OCI-LY7 (cell line): ENCODE measurements at regions not wholly inside any gene's neighbourhood (a gene's known extent, or its start where the extent isn't known, plus 50 kb on each side); places are given as distances from the start of the nearest gene placed in this dataset.

Source experiments
- BruUV-seq: library from RNA; stranded (reverse); fragments of 400-500 nt; replicated peaks from 2 replicates; lab custom pipeline; 2021; lab: Mats Ljungman, UMichigan
- CTCF ChIA-PET: fragments of 300-600 bp; sonication (Branson Sonifier 250); formaldehyde crosslinking; loops from one replicate; lab custom pipeline; 2022; ENCODE audit warnings: antibody characterized with exemption; ENCODE audit not compliant: unreplicated experiment; lab: Charles Lee
- POLR2A ChIA-PET: fragments of 300-600 bp; sonication (Branson Sonifier 250); formaldehyde crosslinking; loops from one replicate; lab custom pipeline; 2022; ENCODE audit warnings: antibody characterized with exemption; lab: Charles Lee
- DNase-seq: peaks from one replicate; pipeline ENCODE4 v3.0.0-alpha.2; 2015; ENCODE audit warnings: low spot score
- H2AFZ ChIP-seq: fragments of 200-600 bp; sonication (generic), shearing (Covaris generic); 2 replicates; pipeline ENCODE4 v1.6.1; 2014; ENCODE audit warnings: mild to moderate bottlenecking, antibody characterized with exemption, low read length, moderate library complexity
- H3K27ac ChIP-seq: fragments of 200-600 bp; sonication (generic); 2 replicates; pipeline ENCODE4 v1.5.1; 2014; ENCODE audit warnings: mixed run types, low read depth, mild to moderate bottlenecking, moderate library complexity, low read length, inconsistent platforms; ENCODE audit not compliant: poor library complexity, severe bottlenecking
- H3K36me3 ChIP-seq: fragments of 200-600 bp; sonication (generic); 2 replicates; pipeline ENCODE4 v1.6.1; 2014; ENCODE audit warnings: mild to moderate bottlenecking, antibody characterized with exemption, low read length, moderate library complexity, mixed read lengths; ENCODE audit not compliant: insufficient read depth
- H3K4me1 ChIP-seq: fragments of 200-600 bp; sonication (generic); 2 replicates; pipeline ENCODE4 v1.5.1; 2014; ENCODE audit warnings: mild to moderate bottlenecking, low read length; ENCODE audit not compliant: insufficient read depth, poor library complexity, severe bottlenecking
- H3K4me2 ChIP-seq: fragments of 200-600 bp; sonication (generic); 2 replicates; pipeline ENCODE4 v1.6.1; 2014; ENCODE audit warnings: mild to moderate bottlenecking, low read length
- H3K4me3 ChIP-seq: fragments of 200-600 bp; sonication (generic); 2 replicates; pipeline ENCODE4 v1.5.1; 2014; ENCODE audit warnings: mild to moderate bottlenecking, low read depth, low read length; ENCODE audit not compliant: poor library complexity, severe bottlenecking
- H3K79me2 ChIP-seq: fragments of 200-600 bp; sonication (generic); 2 replicates; pipeline ENCODE4 v1.6.1; 2016; ENCODE audit warnings: low read depth, mild to moderate bottlenecking, low read length, moderate library complexity, mixed read lengths; ENCODE audit not compliant: insufficient read depth
- H3K9me2 ChIP-seq: fragments of 200-600 bp; sonication (generic); 2 replicates; pipeline ENCODE4 v1.6.1; 2016; ENCODE audit warnings: mild to moderate bottlenecking, low read length, mixed read lengths; ENCODE audit not compliant: insufficient read depth
- H3K9me3 ChIP-seq: fragments of 200-600 bp; sonication (generic); 2 replicates; pipeline ENCODE4 v1.6.1; 2014; ENCODE audit warnings: mild to moderate bottlenecking, mixed run types, low read length, mixed read lengths
- H4K20me1 ChIP-seq: fragments of 200-600 bp; sonication (generic); 2 replicates; pipeline ENCODE4 v1.6.1; 2014; ENCODE audit warnings: mild to moderate bottlenecking, antibody characterized with exemption, low read length, moderate library complexity, mixed read lengths; ENCODE audit not compliant: insufficient read depth
- EZH2phosphoT487 ChIP-seq: fragments of 200-600 bp; sonication (generic); IDR thresholded peaks from 2 replicates; pipeline ENCODE4 v1.6.1; 2018; ENCODE audit warnings: low read depth, borderline replicate concordance, mild to moderate bottlenecking, mixed run types, antibody characterized with exemption, low read length, moderate library complexity, mixed read lengths
- intact Hi-C: fragments of 100-400 bp; cut with micrococcal nuclease; formaldehyde crosslinking; loops from one replicate; pipeline ENCODE4 v1.10.0; 2022; ENCODE audit not compliant: unreplicated experiment
- TF ChIP-seq, protein P1 (sequence below): fragments of 200-600 bp; sonication (generic); conservative IDR thresholded peaks from 2 replicates; pipeline ENCODE4 v1.5.1; 2014; ENCODE audit warnings: mild to moderate bottlenecking, antibody characterized with exemption, low read length, moderate library complexity, mixed read lengths

- Histone ChIP-seq H4K20me1 (no peaks in the 10 kb centered on the region), H3K4me3 (no peak overlapping the region), H3K9me3 (no peaks in the 10 kb centered on the region), H3K36me3 (no peaks in the 10 kb centered on the region), H2AFZ (no peak overlapping the region), H3K9me2 (no peaks in the 10 kb centered on the region), H3K79me2 (no peaks in the 10 kb centered on the region), H3K27ac (no peak overlapping the region), H3K4me1 (no peaks in the 10 kb centered on the region), H3K4me2 (no peak overlapping the region)
- ChIA-PET POLR2A (no interaction called here), CTCF (no interaction called here)
- TF ChIP-seq EZH2phosphoT487, result no peak
- no TSS peak for BruUV-seq
- no peak for DNase-seq
- intact Hi-C loops, result no loop called here
Observed at GRCh38 chr17:12521416-12521815, 144.3 kb upstream of the MYOCD start.

DNA sequence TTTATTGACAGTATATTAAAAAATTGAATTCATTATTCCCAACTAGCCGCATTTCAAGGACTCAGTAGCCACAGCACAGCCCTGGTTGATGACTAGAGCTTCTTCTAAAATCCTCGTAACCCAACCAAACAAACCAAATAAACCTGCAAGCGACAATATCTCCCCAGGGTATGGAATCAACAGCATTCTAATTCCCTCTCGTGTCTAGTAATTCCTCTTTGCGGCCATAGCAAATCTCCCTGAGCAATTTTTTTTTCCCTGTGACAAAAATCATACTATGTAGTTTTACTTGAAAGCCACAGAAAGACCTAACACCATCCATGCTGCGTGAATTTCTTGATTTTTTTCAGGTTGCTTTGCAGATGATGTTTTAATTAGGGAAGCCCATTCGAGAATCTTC lies 143.4 kb upstream of the MYOCD start:
- Histone ChIP-seq H3K79me2 (no peaks in the 10 kb centered on the region), H3K9me2 (no peaks in the 10 kb centered on the region), H2AFZ (no peak overlapping the region), H3K9me3 (no peaks in the 10 kb centered on the region), H3K4me2 (no peak overlapping the region), H4K20me1 (no peaks in the 10 kb centered on the region), H3K4me1 (no peaks in the 10 kb centered on the region), H3K27ac (no peak overlapping the region), H3K36me3 (no peaks in the 10 kb centered on the region), H3K4me3 (no peak overlapping the region)
- BruUV-seq, result no TSS peak
- no peak for TF ChIP-seq EZH2phosphoT487
- TF ChIP-seq, protein P1, sequence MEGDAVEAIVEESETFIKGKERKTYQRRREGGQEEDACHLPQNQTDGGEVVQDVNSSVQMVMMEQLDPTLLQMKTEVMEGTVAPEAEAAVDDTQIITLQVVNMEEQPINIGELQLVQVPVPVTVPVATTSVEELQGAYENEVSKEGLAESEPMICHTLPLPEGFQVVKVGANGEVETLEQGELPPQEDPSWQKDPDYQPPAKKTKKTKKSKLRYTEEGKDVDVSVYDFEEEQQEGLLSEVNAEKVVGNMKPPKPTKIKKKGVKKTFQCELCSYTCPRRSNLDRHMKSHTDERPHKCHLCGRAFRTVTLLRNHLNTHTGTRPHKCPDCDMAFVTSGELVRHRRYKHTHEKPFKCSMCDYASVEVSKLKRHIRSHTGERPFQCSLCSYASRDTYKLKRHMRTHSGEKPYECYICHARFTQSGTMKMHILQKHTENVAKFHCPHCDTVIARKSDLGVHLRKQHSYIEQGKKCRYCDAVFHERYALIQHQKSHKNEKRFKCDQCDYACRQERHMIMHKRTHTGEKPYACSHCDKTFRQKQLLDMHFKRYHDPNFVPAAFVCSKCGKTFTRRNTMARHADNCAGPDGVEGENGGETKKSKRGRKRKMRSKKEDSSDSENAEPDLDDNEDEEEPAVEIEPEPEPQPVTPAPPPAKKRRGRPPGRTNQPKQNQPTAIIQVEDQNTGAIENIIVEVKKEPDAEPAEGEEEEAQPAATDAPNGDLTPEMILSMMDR, result no peak
- CTCF ChIA-PET, result no interaction called here
- intact Hi-C loops, result no loop called here
- POLR2A ChIA-PET, result no interaction called here
- no peak for DNase-seq

GRCh38 chr17:12522743-12523183 lies 142.9 kb upstream of the MYOCD start:
- Histone ChIP-seq H3K9me3 (no peaks in the 10 kb centered on the region), H3K4me3 (no peak overlapping the region), H3K36me3 (no peaks in the 10 kb centered on the region), H3K4me1 (no peaks in the 10 kb centered on the region), H3K4me2 (no peak overlapping the region), H2AFZ (no peak overlapping the region), H4K20me1 (no peaks in the 10 kb centered on the region), H3K79me2 (no peaks in the 10 kb centered on the region), H3K27ac (no peak overlapping the region), H3K9me2 (no peaks in the 10 kb centered on the region)
- DNase-seq, result no peak
- TF ChIP-seq EZH2phosphoT487, result no peak
- TF ChIP-seq, protein P1, result no peak
- ChIA-PET POLR2A (no interaction called here), CTCF (no interaction called here)
- intact Hi-C loops, result no loop called here
- no TSS peak for BruUV-seq
